ENCODE measurements at regions not wholly inside any gene's neighbourhood (a gene's known extent, or its start where the extent isn't known, plus 50 kb on each side); places are given as distances from the start of the nearest gene placed in this dataset.

DNA sequence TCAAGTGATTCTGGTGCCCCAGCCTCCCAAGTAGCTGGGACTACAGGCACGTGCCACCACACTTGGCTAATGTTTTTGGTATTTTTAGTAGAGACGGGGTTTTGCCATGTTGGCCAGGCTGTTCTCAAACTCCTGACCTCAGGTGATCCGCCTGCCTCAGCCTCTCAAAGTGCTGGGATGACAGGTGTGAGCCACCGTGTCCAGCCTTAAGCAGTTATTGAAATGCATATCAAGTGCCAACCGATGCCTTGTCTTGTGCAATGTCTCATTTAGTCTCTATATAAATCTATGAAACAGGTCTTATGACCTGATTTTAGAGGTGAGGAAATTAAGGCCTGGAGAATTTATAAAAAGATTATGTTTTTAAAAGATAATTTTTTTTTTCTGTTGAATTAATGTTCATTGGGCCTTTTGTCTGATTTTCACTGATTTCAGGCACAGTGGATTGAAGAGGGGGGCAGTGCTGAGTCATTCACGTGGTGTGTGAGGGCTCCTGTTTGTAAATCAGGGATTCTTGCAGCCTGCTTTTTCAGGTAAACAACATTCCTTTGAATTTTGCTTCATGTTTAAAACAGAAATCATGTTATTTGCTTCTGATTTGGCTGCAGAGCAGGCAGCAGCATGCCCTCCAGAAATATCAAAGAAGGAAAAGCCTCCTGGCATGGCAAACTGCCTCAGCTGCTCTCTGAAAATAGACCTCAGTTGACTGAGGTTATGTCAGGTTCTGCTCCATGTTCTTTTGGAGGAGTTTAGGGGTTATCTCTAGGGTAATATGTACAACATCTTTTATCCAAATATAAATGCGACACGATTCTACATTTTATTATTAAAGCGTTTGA, 407.0 kb upstream of the RGMA start:
- H3K27ac ChIP-seq: no peak overlapping the region
- intact Hi-C loops (cut with DNase I): no loop called here
- H3K27me3 ChIP-seq: no peaks in the 10 kb centered on the region
- no peaks in the 10 kb centered on the region for H3K9me3 ChIP-seq
- no peak for DNase-seq (ENCODE audit: low spot score in 2 of 2)
- H3K4me1 ChIP-seq: no peaks in the 10 kb centered on the region
- no peak overlapping the region for H3K4me3 ChIP-seq
- no peak for TF ChIP-seq CTCF (IDR thresholded peaks at IDR 0.05)
- no peaks in the 10 kb centered on the region for H3K36me3 ChIP-seq

GRCh38 chr15:93493172-93493571, 404.2 kb upstream of the RGMA start:
- no peak for TF ChIP-seq CTCF (IDR thresholded peaks at IDR 0.05)
- DNase-seq (ENCODE audit: low spot score in 2 of 2): no peak
- H3K4me3 ChIP-seq: no peak overlapping the region
- H3K27ac ChIP-seq: no peak overlapping the region
- H3K4me1 ChIP-seq: no peaks in the 10 kb centered on the region
- H3K9me3 ChIP-seq: no peaks in the 10 kb centered on the region
- intact Hi-C loops (cut with DNase I): no loop called here
- no peaks in the 10 kb centered on the region for H3K27me3 ChIP-seq
- no peaks in the 10 kb centered on the region for H3K36me3 ChIP-seq

DNA sequence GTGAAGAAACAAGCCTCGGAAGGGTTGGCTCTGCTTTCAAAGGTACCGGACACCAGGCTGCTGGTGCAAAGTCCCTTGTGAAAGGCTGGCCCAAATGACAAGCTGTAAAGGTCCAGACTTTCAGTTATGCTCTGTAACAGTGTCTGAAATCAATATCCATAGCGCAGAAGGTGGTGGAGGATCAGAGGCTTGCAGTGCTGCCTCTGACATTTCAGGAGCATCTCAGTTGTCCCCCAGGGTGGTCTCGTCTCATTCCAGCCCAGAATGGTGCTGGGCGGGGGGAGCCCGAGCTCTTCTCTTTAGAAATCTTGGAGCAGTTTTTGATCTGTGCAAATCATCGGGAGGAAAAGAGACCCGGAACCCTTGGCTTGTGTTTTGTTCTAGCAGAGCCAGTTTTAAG, 402.3 kb upstream of the RGMA start:
- Histone ChIP-seq H3K4me1 (no peaks in the 10 kb centered on the region), H3K4me3 (no peak overlapping the region), H3K27me3 (no peaks in the 10 kb centered on the region), H3K9me3 (no peaks in the 10 kb centered on the region), H3K27ac (no peak overlapping the region), H3K36me3 (no peaks in the 10 kb centered on the region)
- intact Hi-C loops (cut with DNase I): no loop called here
- DNase-seq (ENCODE audit: low spot score in 2 of 2): no peak
- no peak for TF ChIP-seq CTCF (IDR thresholded peaks at IDR 0.05)

- Histone ChIP-seq H3K36me3 (no peaks in the 10 kb centered on the region), H3K9me3 (no peaks in the 10 kb centered on the region), H3K4me3 (no peak overlapping the region), H3K4me1 (peaks cover 0 to 8% of the 10 kb centered on the region in 2 donors), H3K27ac (no peak overlapping the region), H3K27me3 (no peaks in the 10 kb centered on the region)
- TF ChIP-seq CTCF (IDR thresholded peaks at IDR 0.05): no peak
- DNase-seq (ENCODE audit: low spot score in 2 of 2): no peak
- intact Hi-C loops (cut with DNase I): no loop called here
Measured at GRCh38 chr15:93488296-93488713, 399.3 kb upstream of the RGMA start.

DNA sequence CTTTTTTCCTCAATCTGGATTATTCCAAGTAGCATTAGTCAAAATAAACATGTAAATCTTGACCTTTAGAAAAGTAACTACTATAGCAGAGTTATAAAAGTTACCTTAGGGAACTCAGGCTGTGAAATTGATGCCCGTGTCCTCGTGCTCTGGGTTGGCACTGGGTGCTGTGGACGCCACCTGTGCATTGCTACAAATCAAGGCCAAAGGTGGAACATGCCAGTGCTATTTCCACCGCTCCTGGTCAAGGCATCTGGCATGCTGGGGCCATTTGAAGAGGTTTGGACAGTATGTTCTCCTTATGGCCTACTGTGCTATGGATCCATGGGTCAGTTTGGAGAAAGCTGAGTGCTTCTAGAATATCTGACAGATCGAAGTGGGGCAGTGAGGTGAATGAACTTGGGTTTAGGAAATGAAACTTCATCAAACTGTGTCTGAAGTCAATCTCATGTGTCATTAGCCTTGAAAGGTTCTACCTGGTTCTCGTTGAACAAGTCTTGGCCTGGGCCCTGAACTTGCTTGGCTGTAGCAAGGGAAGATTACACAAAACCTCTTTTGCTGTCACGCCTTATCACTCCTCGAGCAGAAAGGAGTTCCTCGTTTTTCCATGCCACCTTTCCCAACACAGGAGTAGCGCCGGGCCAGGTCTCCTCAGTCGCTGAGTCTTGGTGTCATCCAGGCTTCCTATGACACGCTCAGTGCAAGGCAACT, 397.6 kb upstream of the RGMA start:
- Histone ChIP-seq H3K4me3 (no peak overlapping the region), H3K27ac (peak overlapping the region; percentile 22 to 40), H3K36me3 (no peaks in the 10 kb centered on the region), H3K9me3 (no peaks in the 10 kb centered on the region), H3K27me3 (no peaks in the 10 kb centered on the region), H3K4me1 (peaks cover 0 to 8% of the 10 kb centered on the region in 2 donors)
- intact Hi-C loops (cut with DNase I): no loop called here
- DNase-seq (ENCODE audit: low spot score in 2 of 2): no peak
- no peak for TF ChIP-seq CTCF (IDR thresholded peaks at IDR 0.05)

All from ascending aorta (tissue), 2 donors.